GM12878 (cell line): ENCODE measurements at regions not wholly inside any gene's neighbourhood (a gene's known extent, or its start where the extent isn't known, plus 50 kb on each side); places are given as distances from the start of the nearest gene placed in this dataset.

Source experiments
- ATAC-seq: fragments of 200-7000 bp; cut with Tn5 transposase; 3 replicates; pipeline ENCODE4 v1.9.1; 2020; ENCODE audit warnings: mild to moderate bottlenecking, moderate library complexity
- BruUV-seq: library from RNA; stranded (reverse); fragments of 400-500 nt; replicated peaks from 2 replicates; lab custom pipeline; 2021; lab: Mats Ljungman, UMichigan
- CTCF ChIA-PET: fragments of 300-600 bp; sonication (Branson Sonifier 250); formaldehyde crosslinking; extraction: SDS; loops from one replicate; lab custom pipeline; 2021; ENCODE audit warnings: inconsistent platforms; lab: Yijun Ruan, JAX
- POLR2A ChIA-PET: fragments of 350-600 bp; formaldehyde crosslinking; extraction: SDS; loops from one replicate; lab custom pipeline; 2021; ENCODE audit warnings: inconsistent platforms; lab: Charles Lee
- RAD21 ChIA-PET: fragments of 300-600 bp; sonication (Branson Sonifier 250); formaldehyde crosslinking; loops from one replicate; lab custom pipeline; 2023; ENCODE audit warnings: antibody characterized with exemption; ENCODE audit not compliant: unreplicated experiment; lab: Charles Lee
- SMC1A ChIA-PET: fragments of 300-600 bp; sonication (Branson Sonifier 250); formaldehyde crosslinking; loops from one replicate; lab custom pipeline; 2023; ENCODE audit not compliant: unreplicated experiment, uncharacterized antibody; lab: Charles Lee
- DNase-seq: peaks from one replicate; pipeline ENCODE4 v3.0.0-alpha.2; 2011; ENCODE audit warnings: low read depth, low spot score
- FAIRE-seq: peaks from 3 replicates; lab custom pipeline; 2011; peaks lifted over from hg19 to GRCh38; lab: Jason Lieb, UNC
- H2AFZ ChIP-seq: 2 replicates; pipeline ENCODE4 v1.6.0; 2011; ENCODE audit warnings: low read depth, low read length, control low read depth; ENCODE audit not compliant: control insufficient read depth
- H3K27ac ChIP-seq: 2 replicates; pipeline ENCODE4 v1.5.1; 2011; ENCODE audit warnings: control low read depth; ENCODE audit not compliant: control insufficient read depth, insufficient read depth
- H3K27me3 ChIP-seq, 2 experiments: replicated peaks in 1 of 2; 2 replicates each; pipeline versions ENCODE4 v1.6.0 to v1.6.1; 2011; ENCODE audit warnings: low read length in 1 of 2; ENCODE audit not compliant: control insufficient read depth in 2 of 2, insufficient read depth in 2 of 2
- H3K36me3 ChIP-seq, 2 experiments: 2 replicates each; pipeline ENCODE4 v1.5.1; 2011; ENCODE audit warnings: low read length in 1 of 2; ENCODE audit not compliant: control insufficient read depth in 2 of 2, insufficient read depth in 2 of 2
- H3K4me1 ChIP-seq: 2 replicates; pipeline ENCODE4 v1.6.1; 2011; ENCODE audit warnings: mild to moderate bottlenecking, low read length, moderate library complexity, mixed read lengths; ENCODE audit not compliant: control insufficient read depth, insufficient read depth
- H3K4me2 ChIP-seq: 2 replicates; pipeline ENCODE4 v1.6.0; 2011; ENCODE audit warnings: control low read depth; ENCODE audit not compliant: control insufficient read depth, insufficient read depth
- H3K4me3 ChIP-seq: fragments of 200-600 bp; sonication (generic); 2 replicates; pipeline ENCODE4 v1.5.1; 2016
- H3K79me2 ChIP-seq: 2 replicates; pipeline ENCODE4 v1.6.0; 2011; ENCODE audit warnings: low read length; ENCODE audit not compliant: control insufficient read depth, insufficient read depth
- H3K9ac ChIP-seq: 2 replicates; pipeline ENCODE4 v1.8.0; 2011; ENCODE audit warnings: low read length, control low read depth, mixed read lengths; ENCODE audit not compliant: control insufficient read depth, insufficient read depth
- H3K9me3 ChIP-seq: replicated peaks from 3 replicates; pipeline ENCODE4 v1.5.1; 2011; ENCODE audit warnings: mild to moderate bottlenecking, low read length; ENCODE audit not compliant: control insufficient read depth, insufficient read depth
- H4K20me1 ChIP-seq: 2 replicates; pipeline ENCODE4 v1.6.0; 2011; ENCODE audit not compliant: control insufficient read depth, insufficient read depth
- ATF3 ChIP-seq: IDR thresholded peaks from 2 replicates; pipeline ENCODE4 v1.6.1; 2011; ENCODE audit warnings: low read depth, mild to moderate bottlenecking, low read length, moderate library complexity, borderline replicate concordance; ENCODE audit errors: extremely low read depth
- CHD1 ChIP-seq: IDR thresholded peaks from 2 replicates; pipeline ENCODE4 v1.6.1; 2012; ENCODE audit warnings: low read depth, low read length, improper control_type of control experiment
- CREM ChIP-seq: IDR thresholded peaks from 2 replicates; pipeline ENCODE4 v1.6.1; 2014; ENCODE audit warnings: antibody characterized with exemption, low read depth
- EED ChIP-seq: sonication (generic); IDR thresholded peaks from 2 replicates; pipeline ENCODE4 v1.6.1; 2016; ENCODE audit warnings: antibody characterized with exemption, low read depth
- EZH2 ChIP-seq: IDR thresholded peaks from 2 replicates; pipeline ENCODE4 v1.6.1; 2012; ENCODE audit warnings: low read depth, mild to moderate bottlenecking, control low read depth, inconsistent platforms, low read length, borderline replicate concordance; ENCODE audit not compliant: control insufficient read depth
- SIN3A ChIP-seq: IDR thresholded peaks from 2 replicates; pipeline ENCODE4 v1.6.1; 2012; ENCODE audit warnings: low read depth, low read length, improper control_type of control experiment
- SRF ChIP-seq, 2 experiments: IDR thresholded peaks; 2 replicates each; pipeline ENCODE4 v1.6.1; 2011; ENCODE audit warnings: low read depth in 2 of 2, low read length in 2 of 2, mild to moderate bottlenecking in 1 of 2, moderate library complexity in 1 of 2
- ZNF592 ChIP-seq: fragments of 450-650 bp; IDR thresholded peaks from 2 replicates; pipeline ENCODE4 v1.6.1; 2017; ENCODE audit warnings: mild to moderate bottlenecking, moderate library complexity
- ZSCAN29 ChIP-seq: fragments of 450-650 bp; IDR thresholded peaks from 2 replicates; pipeline ENCODE4 v1.6.1; 2017; ENCODE audit warnings: mild to moderate bottlenecking, moderate library complexity
- WGBS: methylation state at CpG from one replicate; pipeline ENCODE4 v1.1.6; 2016; ENCODE audit warnings: low lambda C conversion rate; ENCODE audit not compliant: insufficient replicate concordance, insufficient coverage; ENCODE audit errors: missing lambda C conversion rate; 5-methylcytosine and 5-hydroxymethylcytosine counted together
- in situ Hi-C: fragments of 300-500 bp; cut with MboI; formaldehyde crosslinking; loops from 9 replicates; pipeline ENCODE4 v1.14.3; 2018; ENCODE audit warnings: mixed read lengths
- intact Hi-C: fragments of 100-400 bp; cut with micrococcal nuclease; formaldehyde crosslinking; loops from one replicate; pipeline ENCODE4 v1.14.2; 2022; ENCODE audit not compliant: unreplicated experiment

- no peak for ATAC-seq
- no peak for TF ChIP-seq ZNF592
- TF ChIP-seq CHD1 = no peak
- TF ChIP-seq CREM = no peak
- TF ChIP-seq EZH2 = no peak
- TF ChIP-seq SRF (IDR thresholded peaks at IDR 0.05; ENCODE audit: low read depth in 2 of 2, low read length in 2 of 2) = no peak
- no peak for TF ChIP-seq ZSCAN29
- TF ChIP-seq ATF3 = no peak
- no peak for TF ChIP-seq SIN3A
- no peak for TF ChIP-seq EED
- ChIA-PET SMC1A (no interaction called here), POLR2A (no interaction called here), RAD21 (no interaction called here), CTCF (no interaction called here)
- no peak for DNase-seq
- no TSS peak for BruUV-seq
- intact Hi-C loops (no loop called here), in situ Hi-C loops (no loop called here)
- no peak overlapping the region for H3K4me2 ChIP-seq
- WGBS = 30% methylated on average over 3 of the region's 3 CpGs
- H3K27me3 ChIP-seq = peaks cover 0 to 2% of the 10 kb centered on the region in 2 experiments; a peak in 2 of 4 replicates
- H3K36me3 ChIP-seq = no peaks in the 10 kb centered on the region
- no peak overlapping the region for H3K27ac ChIP-seq
- H3K79me2 ChIP-seq = no peaks in the 10 kb centered on the region
- H4K20me1 ChIP-seq = no peaks in the 10 kb centered on the region
- H2AFZ ChIP-seq = no peak overlapping the region
- no peak overlapping the region for H3K4me3 ChIP-seq
- H3K9ac ChIP-seq = no peak overlapping the region
- H3K4me1 ChIP-seq = no peaks in the 10 kb centered on the region
- H3K9me3 ChIP-seq = no peaks in the 10 kb centered on the region
- FAIRE-seq = no peak
Measured at GRCh38 chr10:78474743-78475142, 441.1 kb downstream of the RPS24 start.
